H1 (cell line): ENCODE measurements at regions not wholly inside any gene's neighbourhood (a gene's known extent, or its start where the extent isn't known, plus 50 kb on each side); places are given as distances from the start of the nearest gene placed in this dataset.

Source experiments
- CTCF ChIA-PET: fragments of 300-600 bp; sonication (Branson Sonifier 250); formaldehyde crosslinking; loops from one replicate; lab custom pipeline; 2021; ENCODE audit not compliant: partially characterized antibody; lab: Charles Lee
- POLR2A ChIA-PET: fragments of 300-600 bp; sonication (Branson Sonifier 250); formaldehyde crosslinking; loops from one replicate; lab custom pipeline; 2021; ENCODE audit warnings: inconsistent platforms; ENCODE audit not compliant: partially characterized antibody; lab: Charles Lee
- DNase-seq, 2 experiments: peaks; one replicate each; pipeline versions ENCODE4 v3.0.0 to v3.0.0-alpha.2; 2010 to 2022; ENCODE audit warnings: low spot score in 2 of 2, low read depth in 1 of 2, mixed read lengths in 1 of 2
- FAIRE-seq: peaks from 2 replicates; lab custom pipeline; 2011; peaks lifted over from hg19 to GRCh38; lab: Jason Lieb, UNC
- H2AFZ ChIP-seq: 2 replicates; pipeline ENCODE4 v1.8.1; 2012; ENCODE audit warnings: low read length, inconsistent platforms
- H2AK5ac ChIP-seq: 2 replicates; pipeline ENCODE4 v1.6.1; 2013; ENCODE audit warnings: low read depth, low read length
- H2BK120ac ChIP-seq: replicated peaks from 2 replicates; pipeline ENCODE3; 2013; ENCODE audit warnings: low read depth, low read length, inconsistent platforms
- H2BK12ac ChIP-seq: 2 replicates; pipeline ENCODE4 v1.6.1; 2013; ENCODE audit warnings: low read depth, low read length
- H2BK15ac ChIP-seq: 2 replicates; pipeline ENCODE4 v1.6.1; 2013; ENCODE audit warnings: low read length
- H2BK20ac ChIP-seq: 2 replicates; pipeline ENCODE4 v1.6.1; 2013; ENCODE audit warnings: low read length
- H2BK5ac ChIP-seq: 2 replicates; pipeline ENCODE4 v1.6.1; 2013; ENCODE audit warnings: low read depth, low read length
- H3K14ac ChIP-seq: 2 replicates; pipeline ENCODE4 v1.6.1; 2013; ENCODE audit warnings: inconsistent platforms; ENCODE audit not compliant: insufficient read length
- H3K18ac ChIP-seq: 2 replicates; pipeline ENCODE4 v1.6.1; 2013; ENCODE audit warnings: low read length; ENCODE audit errors: extremely low read depth
- H3K23ac ChIP-seq: 2 replicates; pipeline ENCODE4 v1.6.1; 2013; ENCODE audit warnings: inconsistent platforms; ENCODE audit not compliant: insufficient read length
- H3K23me2 ChIP-seq: 2 replicates; pipeline ENCODE4 v1.6.1; 2013; ENCODE audit warnings: low read depth, low read length
- H3K27ac ChIP-seq: 2 replicates; pipeline ENCODE4 v1.6.1; 2011; ENCODE audit warnings: low read depth, low read length, inconsistent platforms
- H3K27me3 ChIP-seq, 4 experiments: replicated peaks in 1 of 4; 1 replicate in 1 of 4; 2 replicates in 3 of 4; pipeline versions ENCODE4 v1.6.1 to v1.8.1; 2011 to 2013; ENCODE audit warnings: low read length in 3 of 4, mild to moderate bottlenecking in 3 of 4, inconsistent platforms in 2 of 4, mixed read lengths in 2 of 4, moderate library complexity in 1 of 4; ENCODE audit not compliant: control insufficient read depth in 3 of 4, insufficient read depth in 3 of 4; ENCODE audit errors: extremely low read depth in 1 of 4
- H3K36me3 ChIP-seq, 4 experiments: 2 replicates each; pipeline versions ENCODE4 v1.6.1 to v1.8.1; 2011 to 2013; ENCODE audit warnings: mild to moderate bottlenecking in 4 of 4, low read length in 3 of 4, moderate library complexity in 2 of 4, control low read depth in 1 of 4, inconsistent platforms in 1 of 4; ENCODE audit not compliant: insufficient read depth in 4 of 4, control insufficient read depth in 2 of 4
- H3K4ac ChIP-seq: replicated peaks from 2 replicates; pipeline ENCODE3; 2013; ENCODE audit warnings: low read length, low read depth, mixed read lengths, inconsistent platforms; ENCODE audit not compliant: insufficient read length
- H3K4me1 ChIP-seq, 4 experiments: replicated peaks in 1 of 4; 1 replicate in 1 of 4; 2 replicates in 3 of 4; pipeline versions ENCODE4 v1.6.1 to v1.8.1; 2011 to 2013; ENCODE audit warnings: low read length in 3 of 4, inconsistent platforms in 2 of 4, mixed read lengths in 1 of 4; ENCODE audit not compliant: insufficient read depth in 4 of 4, control insufficient read depth in 3 of 4
- H3K4me2 ChIP-seq, 2 experiments: 2 replicates each; pipeline versions ENCODE4 v1.6.1 to v1.8.1; 2011 to 2013; ENCODE audit warnings: low read depth in 2 of 2, low read length in 2 of 2, control low read depth in 1 of 2, inconsistent platforms in 1 of 2, mild to moderate bottlenecking in 1 of 2; ENCODE audit not compliant: insufficient read depth in 1 of 2
- H3K4me3 ChIP-seq, 4 experiments: fragments of 200-600, 300-600 bp in 1 of 4; sonication (generic), shearing (Covaris generic), sonication (Bioruptor Twin) in 1 of 4; 2 replicates each; pipeline versions ENCODE4 v1.5.1 to v1.8.1; 2011 to 2016; ENCODE audit warnings: low read length in 4 of 4, low read depth in 3 of 4, control low read depth in 2 of 4, inconsistent platforms in 2 of 4, mild to moderate bottlenecking in 2 of 4, mixed read lengths in 1 of 4, moderate library complexity in 1 of 4; ENCODE audit not compliant: insufficient read depth in 2 of 4; ENCODE audit errors: extremely low read depth in 1 of 4
- H3K56ac ChIP-seq: replicated peaks from 2 replicates; pipeline ENCODE3; 2013; ENCODE audit warnings: low read depth, mild to moderate bottlenecking, mixed read lengths, low read length, inconsistent platforms; ENCODE audit not compliant: insufficient read length
- H3K79me1 ChIP-seq: 2 replicates; pipeline ENCODE4 v1.6.1; 2013; ENCODE audit warnings: low read depth, low read length, control low read depth
- H3K79me2 ChIP-seq, 2 experiments: 2 replicates each; pipeline versions ENCODE4 v1.6.1 to v1.8.1; 2012 to 2013; ENCODE audit warnings: low read length in 2 of 2, mild to moderate bottlenecking in 2 of 2, inconsistent platforms in 1 of 2; ENCODE audit not compliant: insufficient read depth in 2 of 2, control insufficient read depth in 1 of 2
- H3K9ac ChIP-seq, 4 experiments: replicated peaks in 1 of 4; 1 replicate in 1 of 4; 2 replicates in 3 of 4; pipeline versions ENCODE4 v1.6.1 to v1.8.1; 2011 to 2013; ENCODE audit warnings: low read depth in 3 of 4, low read length in 3 of 4, control low read depth in 2 of 4, mild to moderate bottlenecking in 2 of 4, moderate library complexity in 2 of 4, inconsistent platforms in 1 of 4; ENCODE audit errors: extremely low read depth in 1 of 4
- H3K9me3 ChIP-seq, 2 experiments: 2 replicates each; pipeline versions ENCODE4 v1.6.1 to v1.8.1; 2012 to 2013; ENCODE audit warnings: mild to moderate bottlenecking in 2 of 2, moderate library complexity in 2 of 2, control low read depth in 1 of 2, inconsistent platforms in 1 of 2, low read depth in 1 of 2, low read length in 1 of 2, mixed read lengths in 1 of 2; ENCODE audit not compliant: insufficient read depth in 2 of 2
- H4K20me1 ChIP-seq, 2 experiments: replicated peaks in 1 of 2; 2 replicates each; pipeline versions ENCODE3 to v1.8.1; 2011 to 2013; ENCODE audit warnings: inconsistent platforms in 2 of 2, low read length in 2 of 2, mild to moderate bottlenecking in 1 of 2; ENCODE audit not compliant: insufficient read depth in 2 of 2, control insufficient read depth in 1 of 2
- H4K5ac ChIP-seq: 2 replicates; pipeline ENCODE4 v1.6.1; 2013; ENCODE audit warnings: low read length, low read depth, mixed read lengths, inconsistent platforms; ENCODE audit not compliant: insufficient read length
- H4K8ac ChIP-seq: 2 replicates; pipeline ENCODE4 v1.8.0; 2013; ENCODE audit warnings: mild to moderate bottlenecking, moderate library complexity, low read length, inconsistent platforms; ENCODE audit not compliant: insufficient read depth; ENCODE audit errors: extremely low read depth
- H4K91ac ChIP-seq: replicated peaks from 2 replicates; pipeline ENCODE3; 2013; ENCODE audit warnings: low read length, mixed read lengths, inconsistent platforms; ENCODE audit not compliant: insufficient read length
- E2F6 ChIP-seq: IDR thresholded peaks from 2 replicates; pipeline ENCODE4 v1.6.1; 2012; ENCODE audit warnings: inconsistent platforms
- JUND ChIP-seq: IDR thresholded peaks from 2 replicates; pipeline ENCODE4 v1.6.1; 2011; ENCODE audit warnings: mild to moderate bottlenecking, improper control_type of control experiment, low read length
- NANOG ChIP-seq: IDR thresholded peaks from 2 replicates; pipeline ENCODE4 v1.6.1; 2011; ENCODE audit warnings: low read length, low read depth, mild to moderate bottlenecking, inconsistent platforms; ENCODE audit not compliant: insufficient read depth, poor library complexity, severe bottlenecking
- POLR2A ChIP-seq, 2 experiments: IDR thresholded peaks; 1 replicate in 1 of 2; 2 replicates in 1 of 2; pipeline ENCODE4 v1.6.1; 2011; ENCODE audit warnings: low read depth in 2 of 2, low read length in 2 of 2, mild to moderate bottlenecking in 2 of 2; ENCODE audit errors: control extremely low read depth in 1 of 2
- RFX5 ChIP-seq: IDR thresholded peaks from 2 replicates; pipeline ENCODE4 v1.6.1; 2011; ENCODE audit warnings: low read depth, low read length, improper control_type of control experiment, borderline replicate concordance
- WGBS, 2 experiments: shearing (Covaris generic) in 1 of 2; methylation state at CpG; one replicate each; pipeline versions ENCODE4 v1.1.6 to v1.1.7; 2013 to 2015; ENCODE audit warnings: low lambda C conversion rate in 2 of 2, mixed read lengths in 2 of 2, inconsistent platforms in 1 of 2, low coverage in 1 of 2, missing lambda C conversion rate in 1 of 2; ENCODE audit not compliant: insufficient replicate concordance in 2 of 2, insufficient coverage in 1 of 2, insufficient read length in 1 of 2; ENCODE audit errors: extremely low coverage in 1 of 2, missing lambda C conversion rate in 1 of 2; 5-methylcytosine and 5-hydroxymethylcytosine counted together
- TF ChIP-seq, protein P1 (sequence below), 3 experiments: IDR thresholded peaks; 1 replicate in 2 of 3; 2 replicates in 1 of 3; pipeline versions ENCODE4 v1.5.1 to v1.6.1; 2011; ENCODE audit warnings: low read length in 3 of 3, mild to moderate bottlenecking in 3 of 3, inconsistent platforms in 2 of 3, low read depth in 1 of 3, moderate library complexity in 1 of 3; ENCODE audit not compliant: insufficient read depth in 1 of 3; ENCODE audit errors: control extremely low read depth in 1 of 3

DNA sequence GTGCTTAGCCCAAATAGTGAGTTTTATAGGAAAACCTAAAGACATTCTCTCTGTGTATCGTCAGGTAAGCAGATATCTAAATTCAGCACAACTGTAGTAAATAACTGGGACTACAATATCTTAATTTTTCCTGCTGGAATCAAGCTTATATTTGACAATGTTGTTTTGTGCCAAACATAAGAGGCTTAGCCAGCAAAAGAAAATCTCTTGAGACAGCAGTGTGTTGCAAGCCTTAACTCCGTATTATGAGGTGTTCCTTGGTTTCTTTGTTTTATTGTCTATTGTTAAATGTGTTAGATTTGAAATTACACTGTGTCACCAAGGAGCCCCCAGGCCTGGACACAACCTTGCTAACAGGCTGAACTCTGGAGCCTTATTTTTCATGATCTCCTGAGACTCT is 1570.6 kb upstream of the GOT2 start:
- Histone ChIP-seq H3K4me2 (no peak overlapping the region), H4K91ac (no peak overlapping the region), H2BK20ac (no peak overlapping the region), H3K14ac (no peak overlapping the region), H3K23me2 (no peaks in the 10 kb centered on the region), H3K23ac (no peak overlapping the region), H2BK5ac (no peak overlapping the region), H3K27me3 (no peaks in the 10 kb centered on the region), H3K36me3 (no peaks in the 10 kb centered on the region), H3K9me3 (no peaks in the 10 kb centered on the region), H2AK5ac (no peak overlapping the region), H3K18ac (no peak overlapping the region), H2BK15ac (no peak overlapping the region), H2AFZ (no peak overlapping the region), H4K20me1 (no peaks in the 10 kb centered on the region), H4K8ac (no peak overlapping the region), H3K4me3 (no peak overlapping the region), H2BK120ac (no peak overlapping the region), H3K4me1 (no peaks in the 10 kb centered on the region), H2BK12ac (no peak overlapping the region), H3K79me2 (no peaks in the 10 kb centered on the region), H3K4ac (no peak overlapping the region), H3K79me1 (no peaks in the 10 kb centered on the region), H3K56ac (no peak overlapping the region), H3K27ac (no peak overlapping the region), H3K9ac (no peak overlapping the region), H4K5ac (no peak overlapping the region)
- DNase-seq (no peak), FAIRE-seq (no peak)
- 45% methylated on average over 2 of the region's 2 CpGs; no CpG with 5 or more reads in 1 of the 2 experiments for WGBS, 2 experiments
- ChIA-PET POLR2A (no interaction called here), CTCF (interaction anchor here (0.7 kb wide), 2 partner anchors 522 to 775 kb away, joined by 3 read pairs; no protein-coding TSS in a partner anchor)
- no peak for TF ChIP-seq POLR2A (IDR thresholded peaks at IDR 0.05; ENCODE audit: control extremely low read depth in 1 of 2, low read depth in 2 of 2, low read length in 2 of 2)
- no peak for TF ChIP-seq NANOG
- TF ChIP-seq E2F6 = no peak
- no peak for TF ChIP-seq JUND
- no peak for TF ChIP-seq RFX5
- TF ChIP-seq, protein P1, sequence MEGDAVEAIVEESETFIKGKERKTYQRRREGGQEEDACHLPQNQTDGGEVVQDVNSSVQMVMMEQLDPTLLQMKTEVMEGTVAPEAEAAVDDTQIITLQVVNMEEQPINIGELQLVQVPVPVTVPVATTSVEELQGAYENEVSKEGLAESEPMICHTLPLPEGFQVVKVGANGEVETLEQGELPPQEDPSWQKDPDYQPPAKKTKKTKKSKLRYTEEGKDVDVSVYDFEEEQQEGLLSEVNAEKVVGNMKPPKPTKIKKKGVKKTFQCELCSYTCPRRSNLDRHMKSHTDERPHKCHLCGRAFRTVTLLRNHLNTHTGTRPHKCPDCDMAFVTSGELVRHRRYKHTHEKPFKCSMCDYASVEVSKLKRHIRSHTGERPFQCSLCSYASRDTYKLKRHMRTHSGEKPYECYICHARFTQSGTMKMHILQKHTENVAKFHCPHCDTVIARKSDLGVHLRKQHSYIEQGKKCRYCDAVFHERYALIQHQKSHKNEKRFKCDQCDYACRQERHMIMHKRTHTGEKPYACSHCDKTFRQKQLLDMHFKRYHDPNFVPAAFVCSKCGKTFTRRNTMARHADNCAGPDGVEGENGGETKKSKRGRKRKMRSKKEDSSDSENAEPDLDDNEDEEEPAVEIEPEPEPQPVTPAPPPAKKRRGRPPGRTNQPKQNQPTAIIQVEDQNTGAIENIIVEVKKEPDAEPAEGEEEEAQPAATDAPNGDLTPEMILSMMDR (IDR thresholded peaks at IDR 0.05; ENCODE audit: control extremely low read depth in 1 of 3, insufficient read depth in 1 of 3, low read depth in 1 of 3, low read length in 3 of 3) = no peak
